GM18868 (cell line): ENCODE measurements at regions not wholly inside any gene's neighbourhood (a gene's known extent, or its start where the extent isn't known, plus 50 kb on each side); places are given as distances from the start of the nearest gene placed in this dataset.
A peak's percentile ranks its signal among the peaks of the same experiment; 100 is the strongest.

Source experiments
- ATAC-seq: cut with Tn5 transposase; IDR thresholded peaks from one replicate; pipeline ENCODE4 v1.9.1; 2021; ENCODE audit warnings: mild to moderate bottlenecking, moderate library complexity; ENCODE audit not compliant: unreplicated experiment

GRCh38 chr3:64921281-64922065, 233.7 kb upstream of the ADAMTS9 start:
- ATAC-seq = no peak

DNA sequence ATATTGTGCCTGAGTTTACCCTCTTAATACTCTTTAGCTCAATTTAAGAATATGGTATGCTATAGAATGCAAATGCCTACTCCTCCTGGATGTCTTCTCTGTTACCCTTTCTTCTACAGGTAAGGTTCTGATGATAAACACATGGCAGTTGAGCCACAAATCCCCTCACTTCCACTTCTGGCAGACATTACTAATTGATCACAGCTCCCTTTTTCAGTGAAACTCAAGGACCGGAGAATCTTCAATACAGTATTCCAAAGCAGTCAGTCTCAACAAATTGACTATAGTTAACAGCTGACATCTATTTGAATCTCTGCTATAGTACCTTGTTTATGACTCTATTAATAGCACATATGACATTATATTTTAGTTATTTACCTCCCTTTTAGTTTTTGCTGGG, 232.1 kb upstream of the ADAMTS9 start:
- no peak for ATAC-seq

- no peak for ATAC-seq
Observed at GRCh38 chr3:64918989-64919388, 231.2 kb upstream of the ADAMTS9 start.

- ATAC-seq = no peak
Observed at GRCh38 chr3:64917914-64918453, 230.2 kb upstream of the ADAMTS9 start.

DNA sequence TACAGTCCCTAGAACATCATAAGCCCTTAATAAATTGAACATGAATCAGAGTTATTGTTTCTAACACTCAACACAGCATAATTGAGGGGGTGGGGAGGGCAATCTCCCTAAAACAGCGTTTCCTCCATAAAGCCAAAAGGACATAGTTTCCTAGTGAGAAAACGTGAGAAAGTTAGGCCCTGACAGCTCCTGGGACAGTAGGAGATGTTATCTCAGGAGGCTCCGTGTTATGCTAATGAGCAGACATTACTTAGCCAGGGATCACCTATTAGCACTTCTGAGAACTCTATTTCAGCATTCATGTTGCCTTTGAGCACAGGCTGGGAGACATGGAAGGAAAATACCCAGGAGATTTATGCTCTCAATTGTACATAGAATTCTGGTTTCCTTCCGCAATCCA, 229.1 kb upstream of the ADAMTS9 start:
- ATAC-seq = no peak

GRCh38 chr3:64916192-64916798, 228.5 kb upstream of the ADAMTS9 start:
- ATAC-seq = no peak

GRCh38 chr3:64915778-64916177, 228.0 kb upstream of the ADAMTS9 start:
- no peak for ATAC-seq

- no peak for ATAC-seq
Observed at GRCh38 chr3:64913515-64913914, 225.7 kb upstream of the ADAMTS9 start.

- ATAC-seq = no peak
Observed at GRCh38 chr3:64911138-64911537, 223.3 kb upstream of the ADAMTS9 start.

DNA sequence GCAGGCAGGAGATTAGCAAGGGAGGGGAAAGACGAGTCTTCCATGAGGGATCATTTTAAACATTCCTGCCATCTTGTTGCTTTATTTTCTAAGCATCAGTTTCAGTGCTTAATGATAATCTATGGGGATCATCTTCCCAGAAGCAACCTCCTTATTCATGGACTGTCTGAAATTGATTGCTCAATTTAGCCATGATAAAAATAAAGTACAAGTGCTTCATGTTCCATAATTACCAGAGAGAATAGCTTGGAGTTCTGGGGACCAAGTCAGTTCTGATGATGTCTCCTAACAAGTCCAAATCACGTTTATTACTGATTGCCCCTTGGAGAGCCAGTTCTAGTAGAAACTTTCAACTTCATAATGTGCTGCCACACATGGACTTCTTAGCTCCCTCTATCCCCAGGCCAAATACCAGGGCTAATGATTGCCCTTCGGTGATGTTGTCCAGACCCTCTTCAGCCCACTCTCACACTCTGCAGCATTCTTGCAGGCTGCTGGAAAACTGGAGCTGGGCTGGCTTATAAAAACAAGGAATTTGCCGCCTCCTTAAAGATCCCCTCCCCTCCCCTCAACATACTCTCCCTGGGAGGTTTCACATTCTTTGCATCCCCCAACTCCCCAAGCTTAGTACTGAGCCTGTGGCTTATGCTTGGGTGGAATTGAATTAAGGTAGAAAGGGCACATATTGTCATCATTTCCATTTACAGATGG, 222.1 kb upstream of the ADAMTS9 start:
- ATAC-seq = no peak

DNA sequence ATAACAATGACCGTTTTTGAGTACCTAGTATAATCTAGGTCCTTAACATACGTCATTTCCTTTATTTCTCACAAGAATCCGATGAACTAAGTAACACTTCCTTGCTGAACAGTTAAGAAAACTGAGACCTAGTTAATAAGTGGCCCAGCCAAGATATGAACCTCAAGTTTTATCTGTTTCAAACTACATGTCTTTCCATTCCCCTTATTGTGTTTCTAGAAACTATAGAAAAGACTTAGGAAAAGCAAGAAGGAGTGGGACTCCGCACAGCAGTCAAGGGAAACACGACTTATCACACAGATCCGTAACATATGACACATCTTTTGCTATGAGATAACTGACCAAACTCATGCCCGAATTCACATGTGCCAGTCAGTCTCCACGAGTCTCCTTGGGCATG, 221.2 kb upstream of the ADAMTS9 start:
- ATAC-seq = no peak

DNA sequence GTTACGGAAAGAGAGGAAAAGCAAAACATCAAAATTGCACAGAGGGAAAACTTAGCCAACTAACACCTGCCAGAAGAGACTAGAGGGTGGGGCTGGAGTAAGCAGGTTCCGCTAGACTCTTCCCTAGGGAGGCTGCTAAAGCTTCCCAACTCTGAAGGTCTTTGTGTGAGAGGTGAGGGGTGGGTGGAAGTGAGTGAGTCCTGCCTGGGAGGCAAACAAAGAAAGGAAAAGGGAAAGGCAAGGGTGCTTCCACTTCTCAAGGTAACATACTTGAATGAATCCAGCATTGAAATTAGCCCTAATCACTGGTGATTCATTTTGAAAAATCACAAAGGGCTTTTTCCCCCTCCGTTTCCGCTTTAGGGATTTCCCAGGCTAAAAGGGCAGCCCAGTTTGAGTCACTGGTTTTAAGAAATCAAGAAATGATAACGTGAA, 220.5 kb upstream of the ADAMTS9 start:
- peak; percentile 60 for ATAC-seq

- ATAC-seq = no peak
Observed at GRCh38 chr3:64905906-64906410, 218.2 kb upstream of the ADAMTS9 start.

DNA sequence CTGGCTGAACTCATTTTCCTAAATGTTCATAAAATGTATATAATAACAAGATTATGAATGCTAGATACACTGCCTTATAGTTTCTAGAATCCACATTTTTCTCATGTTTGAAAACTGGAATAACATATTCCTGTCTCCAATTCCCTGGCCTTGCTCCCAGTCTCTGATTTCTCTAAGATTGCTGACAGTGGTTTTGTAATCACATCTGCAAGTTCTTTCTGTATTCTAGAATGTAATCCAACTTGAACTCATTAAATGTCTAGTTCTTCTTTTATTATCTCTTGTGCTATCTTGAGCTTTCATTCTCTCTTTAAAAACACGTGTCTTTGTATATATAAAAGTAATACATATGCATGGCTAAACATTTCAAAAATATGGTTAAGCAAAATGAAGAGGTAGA, 215.2 kb upstream of the ADAMTS9 start:
- no peak for ATAC-seq

GRCh38 chr3:64901986-64902516, 214.3 kb upstream of the ADAMTS9 start:
- no peak for ATAC-seq

DNA sequence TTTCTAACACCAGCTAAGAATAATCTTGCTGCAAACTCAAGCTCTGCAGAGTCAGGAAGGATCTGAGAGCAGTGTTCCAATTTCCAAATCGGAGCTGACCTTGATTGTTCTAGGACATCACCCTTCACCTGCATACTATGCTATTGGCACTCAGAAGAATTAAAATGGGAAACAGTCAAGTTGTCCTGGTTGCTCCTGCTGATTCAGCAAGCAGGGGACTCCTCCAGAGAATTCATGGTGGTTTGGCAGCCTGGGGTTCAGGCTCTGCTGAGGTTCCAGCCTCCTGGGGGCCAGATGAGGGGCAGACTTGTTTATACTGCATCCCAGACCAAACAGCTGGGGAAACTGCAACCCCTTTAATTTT, 213.7 kb upstream of the ADAMTS9 start:
- ATAC-seq = no peak

DNA sequence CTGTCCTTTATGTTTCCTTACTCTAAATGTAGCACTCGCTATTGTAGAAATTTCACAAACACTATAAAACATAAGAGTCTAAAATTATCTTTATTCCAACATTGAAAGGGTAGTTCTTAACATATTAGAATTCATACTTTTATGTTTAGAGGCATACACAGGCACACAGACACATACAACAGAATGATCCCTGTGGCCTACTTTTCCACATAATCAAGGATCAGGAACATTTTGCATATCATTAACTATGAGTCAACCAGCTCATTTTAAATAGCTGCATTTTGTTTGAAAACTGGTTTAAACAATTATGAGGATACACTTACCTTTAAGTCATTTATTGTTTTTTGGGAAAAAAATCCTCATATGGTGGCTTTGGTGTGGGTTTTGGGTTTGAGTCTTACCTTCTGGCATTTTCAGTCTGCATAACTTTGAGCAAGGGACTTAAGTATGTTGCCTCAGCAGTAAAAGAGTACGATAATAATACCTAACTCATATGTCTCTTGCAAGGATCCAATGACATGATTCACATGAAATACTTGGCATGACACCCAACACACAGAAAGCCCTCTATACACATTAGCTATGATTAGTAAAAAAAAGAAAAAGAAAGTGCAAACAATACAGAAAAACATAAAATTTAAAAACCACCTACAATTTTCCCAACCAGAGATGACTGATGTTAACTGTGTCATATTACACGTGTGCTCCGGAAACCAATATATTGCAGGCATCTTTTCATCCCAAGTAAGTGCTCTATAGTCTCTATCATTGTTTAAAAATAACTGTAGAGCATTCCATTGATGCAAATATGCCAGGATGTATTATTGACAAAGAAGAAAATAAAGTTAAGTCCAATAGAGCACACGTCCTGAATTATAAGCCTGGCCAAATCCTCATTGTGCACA, 213.1 kb upstream of the ADAMTS9 start:
- no peak for ATAC-seq

DNA sequence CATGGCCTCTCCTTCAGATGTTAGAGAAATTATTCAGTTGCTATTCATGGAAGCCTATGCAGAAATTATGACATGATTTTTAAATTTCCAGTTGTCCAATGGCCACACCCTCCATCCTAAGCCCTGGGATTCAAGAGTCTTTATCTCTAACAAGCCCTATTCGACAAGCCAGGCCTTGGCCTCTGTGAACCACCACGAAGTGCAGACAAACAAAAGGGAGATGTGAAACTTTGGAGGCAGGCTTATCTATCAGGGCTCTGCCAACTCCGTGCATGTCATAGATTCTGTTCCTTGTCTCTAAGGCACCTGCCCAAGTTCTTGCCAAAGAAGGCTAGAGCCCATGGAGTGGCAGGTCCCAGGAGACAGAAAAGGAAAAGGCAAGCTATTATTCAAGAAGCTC, 212.4 kb upstream of the ADAMTS9 start:
- no peak for ATAC-seq

DNA sequence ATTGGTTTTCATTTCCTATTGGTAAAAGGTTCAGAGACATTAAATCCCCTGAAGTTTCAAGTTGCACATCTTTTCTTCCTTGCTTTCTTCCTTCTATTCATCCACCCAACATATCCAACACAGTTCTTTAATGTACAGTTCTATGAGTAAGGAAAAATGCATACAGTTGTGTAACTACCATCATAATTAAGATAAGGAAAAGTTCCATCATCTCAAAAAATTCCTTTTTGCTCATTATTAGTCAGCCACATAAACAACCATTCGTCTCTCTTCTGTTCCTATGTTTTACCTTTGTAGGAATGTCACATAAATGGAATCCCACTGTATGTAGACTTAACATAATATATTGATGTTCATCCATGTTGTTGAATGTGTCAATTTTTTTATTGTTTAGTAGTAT, 211.1 kb upstream of the ADAMTS9 start:
- ATAC-seq = no peak
